ENCODE measurements at regions not wholly inside any gene's neighbourhood (a gene's known extent, or its start where the extent isn't known, plus 50 kb on each side); places are given as distances from the start of the nearest gene placed in this dataset.
A peak's percentile ranks its signal among the peaks of the same experiment; 100 is the strongest.

- no peak overlapping the region for H3K4me3 ChIP-seq (ENCODE audit: extremely low read depth, insufficient read depth, low read length, poor library complexity, severe bottlenecking)
- H3K36me3 ChIP-seq (ENCODE audit: control insufficient read depth, insufficient read depth, low read length), result no peaks in the 10 kb centered on the region
- no peak overlapping the region for H3K27ac ChIP-seq (ENCODE audit: low read depth, low read length, severe bottlenecking)
- WGBS, 2 experiments (ENCODE audit: insufficient coverage in 2 of 2), result 78 to 87% methylated on average over 2 to 3 of the region's 4 CpGs
- no peaks in the 10 kb centered on the region for H3K9me3 ChIP-seq (ENCODE audit: control insufficient read depth, low read length)
- no peaks in the 10 kb centered on the region for H3K4me1 ChIP-seq (ENCODE audit: control insufficient read depth, insufficient read depth, low read length, poor library complexity, severe bottlenecking)
Measured at GRCh38 chr11:80855426-80855825, 1414.6 kb upstream of the TENM4 start.

- 100% methylated on average over 1 to 3 of the region's 3 CpGs for WGBS, 2 experiments (ENCODE audit: insufficient coverage in 2 of 2)
- Histone ChIP-seq H3K4me1 (ENCODE audit: control insufficient read depth, insufficient read depth, low read length, poor library complexity, severe bottlenecking) (peaks cover 10% of the 10 kb centered on the region), H3K36me3 (ENCODE audit: control insufficient read depth, insufficient read depth, low read length) (no peaks in the 10 kb centered on the region), H3K9me3 (ENCODE audit: control insufficient read depth, low read length) (no peaks in the 10 kb centered on the region), H3K27ac (ENCODE audit: low read depth, low read length, severe bottlenecking) (no peak overlapping the region), H3K4me3 (ENCODE audit: extremely low read depth, insufficient read depth, low read length, poor library complexity, severe bottlenecking) (no peak overlapping the region)
Measured at GRCh38 chr11:80849253-80849652, 1408.4 kb upstream of the TENM4 start.

- H3K9me3 ChIP-seq (ENCODE audit: control insufficient read depth, low read length), result no peaks in the 10 kb centered on the region
- no peak overlapping the region for H3K4me3 ChIP-seq (ENCODE audit: extremely low read depth, insufficient read depth, low read length, poor library complexity, severe bottlenecking)
- H3K4me1 ChIP-seq (ENCODE audit: control insufficient read depth, insufficient read depth, low read length, poor library complexity, severe bottlenecking), result peaks cover 10% of the 10 kb centered on the region
- H3K27ac ChIP-seq (ENCODE audit: low read depth, low read length, severe bottlenecking), result peak overlapping the region; percentile 57
- 36 to 40% methylated on average over 1 of the region's 3 CpGs for WGBS, 2 experiments (ENCODE audit: insufficient coverage in 2 of 2)
- no peaks in the 10 kb centered on the region for H3K36me3 ChIP-seq (ENCODE audit: control insufficient read depth, insufficient read depth, low read length)
Measured at GRCh38 chr11:80846979-80847378, 1406.1 kb upstream of the TENM4 start.

GRCh38 chr11:80846442-80846841 lies 1405.6 kb upstream of the TENM4 start:
- H3K9me3 ChIP-seq (ENCODE audit: control insufficient read depth, low read length), result no peaks in the 10 kb centered on the region
- H3K36me3 ChIP-seq (ENCODE audit: control insufficient read depth, insufficient read depth, low read length), result no peaks in the 10 kb centered on the region
- H3K4me3 ChIP-seq (ENCODE audit: extremely low read depth, insufficient read depth, low read length, poor library complexity, severe bottlenecking), result no peak overlapping the region
- peaks cover 10% of the 10 kb centered on the region for H3K4me1 ChIP-seq (ENCODE audit: control insufficient read depth, insufficient read depth, low read length, poor library complexity, severe bottlenecking)
- H3K27ac ChIP-seq (ENCODE audit: low read depth, low read length, severe bottlenecking), result peak overlapping the region; percentile 57

GRCh38 chr11:80844110-80844819 lies 1403.4 kb upstream of the TENM4 start:
- Histone ChIP-seq H3K27ac (ENCODE audit: low read depth, low read length, severe bottlenecking) (no peak overlapping the region), H3K36me3 (ENCODE audit: control insufficient read depth, insufficient read depth, low read length) (no peaks in the 10 kb centered on the region), H3K4me1 (ENCODE audit: control insufficient read depth, insufficient read depth, low read length, poor library complexity, severe bottlenecking) (peaks cover 10% of the 10 kb centered on the region), H3K4me3 (ENCODE audit: extremely low read depth, insufficient read depth, low read length, poor library complexity, severe bottlenecking) (no peak overlapping the region), H3K9me3 (ENCODE audit: control insufficient read depth, low read length) (no peaks in the 10 kb centered on the region)
- WGBS, 2 experiments (ENCODE audit: insufficient coverage in 2 of 2), result 50 to 92% methylated on average over 1 to 2 of the region's 8 CpGs

GRCh38 chr11:80843266-80843974 lies 1402.6 kb upstream of the TENM4 start:
- H3K9me3 ChIP-seq (ENCODE audit: control insufficient read depth, low read length), result no peaks in the 10 kb centered on the region
- 86 to 100% methylated on average over 1 of the region's 2 CpGs for WGBS, 2 experiments (ENCODE audit: insufficient coverage in 2 of 2)

GRCh38 chr11:80842246-80842645 lies 1401.4 kb upstream of the TENM4 start:
- no peak overlapping the region for H3K4me3 ChIP-seq (ENCODE audit: extremely low read depth, insufficient read depth, low read length, poor library complexity, severe bottlenecking)
- H3K9me3 ChIP-seq (ENCODE audit: control insufficient read depth, low read length), result no peaks in the 10 kb centered on the region
- peaks cover 10% of the 10 kb centered on the region for H3K4me1 ChIP-seq (ENCODE audit: control insufficient read depth, insufficient read depth, low read length, poor library complexity, severe bottlenecking)
- no peak overlapping the region for H3K27ac ChIP-seq (ENCODE audit: low read depth, low read length, severe bottlenecking)
- no peaks in the 10 kb centered on the region for H3K36me3 ChIP-seq (ENCODE audit: control insufficient read depth, insufficient read depth, low read length)

More at GRCh38 chr11:80843266-80843974, 1402.6 kb upstream of the TENM4 start:
- H3K36me3 ChIP-seq (ENCODE audit: control insufficient read depth, insufficient read depth, low read length), result no peaks in the 10 kb centered on the region
- no peak overlapping the region for H3K27ac ChIP-seq (ENCODE audit: low read depth, low read length, severe bottlenecking)
- no peak overlapping the region for H3K4me3 ChIP-seq (ENCODE audit: extremely low read depth, insufficient read depth, low read length, poor library complexity, severe bottlenecking)
- peaks cover 10% of the 10 kb centered on the region for H3K4me1 ChIP-seq (ENCODE audit: control insufficient read depth, insufficient read depth, low read length, poor library complexity, severe bottlenecking)

DNA sequence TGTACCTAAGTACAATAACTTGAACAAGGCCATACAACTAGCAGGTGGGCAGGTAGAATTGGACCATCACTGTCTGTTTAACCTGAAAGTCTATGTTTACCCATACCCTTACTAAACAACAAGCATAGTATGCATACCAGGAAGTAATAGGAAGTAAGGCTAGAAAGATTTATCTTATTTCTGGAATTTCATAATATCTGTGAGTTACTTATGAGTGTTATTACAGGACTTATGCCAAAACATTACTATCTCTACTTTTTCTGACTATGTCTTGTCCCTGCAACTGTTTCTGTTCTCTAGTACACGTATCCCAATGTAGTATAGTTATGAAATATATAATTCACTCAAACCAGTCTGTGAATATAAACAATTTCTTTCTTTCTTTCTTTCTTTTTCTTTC lies 1400.8 kb upstream of the TENM4 start:
- no CpG with 5 or more reads among the region's 1 CpG for WGBS, 2 experiments (ENCODE audit: insufficient coverage in 2 of 2)
- H3K36me3 ChIP-seq (ENCODE audit: control insufficient read depth, insufficient read depth, low read length), result no peaks in the 10 kb centered on the region
- H3K4me3 ChIP-seq (ENCODE audit: extremely low read depth, insufficient read depth, low read length, poor library complexity, severe bottlenecking), result no peak overlapping the region

GRCh38 chr11:80838153-80838552 lies 1397.3 kb upstream of the TENM4 start:
- Histone ChIP-seq H3K4me3 (ENCODE audit: extremely low read depth, insufficient read depth, low read length, poor library complexity, severe bottlenecking) (no peak overlapping the region), H3K27ac (ENCODE audit: low read depth, low read length, severe bottlenecking) (no peak overlapping the region), H3K9me3 (ENCODE audit: control insufficient read depth, low read length) (no peaks in the 10 kb centered on the region), H3K36me3 (ENCODE audit: control insufficient read depth, insufficient read depth, low read length) (no peaks in the 10 kb centered on the region), H3K4me1 (ENCODE audit: control insufficient read depth, insufficient read depth, low read length, poor library complexity, severe bottlenecking) (no peaks in the 10 kb centered on the region)
- 100% methylated on average over 1 of the region's 1 CpG for WGBS, 2 experiments (ENCODE audit: insufficient coverage in 2 of 2)

More for the DNA sequence above, 1400.8 kb upstream of the TENM4 start:
- Histone ChIP-seq H3K27ac (ENCODE audit: low read depth, low read length, severe bottlenecking) (no peak overlapping the region), H3K4me1 (ENCODE audit: control insufficient read depth, insufficient read depth, low read length, poor library complexity, severe bottlenecking) (peaks cover 5% of the 10 kb centered on the region), H3K9me3 (ENCODE audit: control insufficient read depth, low read length) (no peaks in the 10 kb centered on the region)

DNA sequence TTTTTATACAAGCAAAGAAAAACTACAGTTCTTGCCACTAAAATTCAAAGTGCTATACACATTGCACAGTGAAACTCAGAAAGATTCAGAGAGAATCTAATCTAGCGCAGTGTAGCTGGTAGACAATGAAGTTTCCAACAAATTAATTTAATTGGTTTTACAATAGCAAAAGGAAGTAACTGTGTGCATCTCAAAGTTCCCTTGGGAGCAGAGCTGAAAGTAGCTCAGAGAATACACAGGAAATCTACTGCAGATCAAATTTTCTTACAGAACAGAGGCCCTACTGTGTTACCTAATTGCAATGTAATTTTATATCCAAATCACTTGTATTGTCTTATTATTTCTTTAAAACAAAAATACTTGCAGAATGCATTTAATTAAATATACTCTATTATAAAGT lies 1396.2 kb upstream of the TENM4 start:
- Histone ChIP-seq H3K4me1 (ENCODE audit: control insufficient read depth, insufficient read depth, low read length, poor library complexity, severe bottlenecking) (no peaks in the 10 kb centered on the region), H3K4me3 (ENCODE audit: extremely low read depth, insufficient read depth, low read length, poor library complexity, severe bottlenecking) (no peak overlapping the region), H3K9me3 (ENCODE audit: control insufficient read depth, low read length) (no peaks in the 10 kb centered on the region), H3K36me3 (ENCODE audit: control insufficient read depth, insufficient read depth, low read length) (no peaks in the 10 kb centered on the region), H3K27ac (ENCODE audit: low read depth, low read length, severe bottlenecking) (no peak overlapping the region)
- no CpG with 5 or more reads among the region's 1 CpG for WGBS, 2 experiments (ENCODE audit: insufficient coverage in 2 of 2)

DNA sequence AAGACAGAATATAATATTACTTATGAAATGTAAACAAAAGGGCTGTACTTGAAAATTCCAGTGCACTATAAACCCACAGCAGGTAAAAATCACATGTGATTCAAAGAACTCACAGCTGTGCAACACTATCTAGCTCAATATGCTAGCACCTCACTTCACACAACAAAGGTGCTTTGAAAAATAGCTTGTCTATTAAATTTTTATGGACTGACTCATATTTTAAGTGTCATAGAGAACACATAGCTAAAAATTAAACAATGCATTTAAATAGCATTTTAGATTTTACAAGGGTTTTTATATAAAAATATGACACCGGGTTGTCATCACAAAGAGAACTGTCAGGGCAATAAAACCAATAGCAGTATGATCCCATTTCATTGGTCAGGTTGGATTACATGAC lies 1390.5 kb upstream of the TENM4 start:
- no peaks in the 10 kb centered on the region for H3K9me3 ChIP-seq (ENCODE audit: control insufficient read depth, low read length)
- H3K27ac ChIP-seq (ENCODE audit: low read depth, low read length, severe bottlenecking), result no peak overlapping the region
- H3K36me3 ChIP-seq (ENCODE audit: control insufficient read depth, insufficient read depth, low read length), result no peaks in the 10 kb centered on the region
- H3K4me3 ChIP-seq (ENCODE audit: extremely low read depth, insufficient read depth, low read length, poor library complexity, severe bottlenecking), result no peak overlapping the region
- WGBS, 2 experiments (ENCODE audit: insufficient coverage in 2 of 2), result no CpG with 5 or more reads among the region's 1 CpG
- no peaks in the 10 kb centered on the region for H3K4me1 ChIP-seq (ENCODE audit: control insufficient read depth, insufficient read depth, low read length, poor library complexity, severe bottlenecking)

Data from mesodermal cell (in vitro differentiated cells).